ENCODE measurements at regions not wholly inside any gene's neighbourhood (a gene's known extent, or its start where the extent isn't known, plus 50 kb on each side); places are given as distances from the start of the nearest gene placed in this dataset.

GRCh38 chr10:55001422-55001821 is 200.4 kb upstream of the PCDH15 start:
- TF ChIP-seq CTCF (IDR thresholded peaks at IDR 0.05), result no peak
- ATAC-seq (ENCODE audit: low FRiP score) (no peak), DNase-seq (ENCODE audit: low spot score) (no peak)

DNA sequence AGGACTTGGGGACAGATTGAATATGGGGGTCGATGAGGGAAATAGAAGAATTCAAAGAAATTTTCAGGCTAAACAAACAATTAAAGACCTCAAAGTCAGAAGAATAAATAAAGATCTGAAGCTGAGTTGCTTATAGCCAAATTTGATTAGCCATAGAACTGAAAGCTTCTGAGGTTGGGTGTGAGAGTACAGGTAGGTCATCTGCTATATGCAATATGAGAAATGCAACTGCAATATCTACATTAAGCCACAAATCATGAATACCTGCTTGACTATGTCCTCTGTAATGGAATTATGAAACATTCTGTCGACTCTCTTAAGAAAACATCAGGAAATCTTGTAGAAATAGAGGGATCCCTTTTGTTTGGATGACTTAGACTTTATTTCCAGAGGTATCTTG is 192.1 kb upstream of the PCDH15 start:
- no peak for DNase-seq (ENCODE audit: low spot score)
- ATAC-seq (ENCODE audit: low FRiP score), result no peak
- no peak for TF ChIP-seq CTCF (IDR thresholded peaks at IDR 0.05)

DNA sequence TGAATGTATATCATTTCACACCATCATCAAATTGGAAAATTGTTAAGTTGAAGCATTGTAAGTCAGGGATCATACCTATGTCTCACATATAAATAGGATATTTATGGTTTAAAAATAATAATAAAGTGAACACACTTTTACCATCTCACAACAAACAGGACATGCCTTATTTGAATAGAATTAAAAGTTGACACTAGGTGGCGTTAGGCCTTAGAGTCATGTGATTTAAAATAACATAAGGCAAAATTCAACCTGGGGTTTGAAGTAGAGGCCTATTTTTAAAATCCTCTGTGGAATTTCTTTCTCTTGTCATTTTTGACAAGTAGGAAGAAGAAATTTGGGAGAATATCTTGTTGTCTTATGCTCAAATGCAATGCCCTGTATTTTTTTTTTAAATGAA is 184.7 kb upstream of the PCDH15 start:
- no peak for ATAC-seq (ENCODE audit: low FRiP score)
- DNase-seq (ENCODE audit: low spot score), result no peak
- no peak for TF ChIP-seq CTCF (IDR thresholded peaks at IDR 0.05)

GRCh38 chr10:54983255-54983654 is 182.2 kb upstream of the PCDH15 start:
- ATAC-seq (ENCODE audit: low FRiP score), result no peak
- TF ChIP-seq CTCF (IDR thresholded peaks at IDR 0.05), result no peak
- DNase-seq (ENCODE audit: low spot score), result no peak

DNA sequence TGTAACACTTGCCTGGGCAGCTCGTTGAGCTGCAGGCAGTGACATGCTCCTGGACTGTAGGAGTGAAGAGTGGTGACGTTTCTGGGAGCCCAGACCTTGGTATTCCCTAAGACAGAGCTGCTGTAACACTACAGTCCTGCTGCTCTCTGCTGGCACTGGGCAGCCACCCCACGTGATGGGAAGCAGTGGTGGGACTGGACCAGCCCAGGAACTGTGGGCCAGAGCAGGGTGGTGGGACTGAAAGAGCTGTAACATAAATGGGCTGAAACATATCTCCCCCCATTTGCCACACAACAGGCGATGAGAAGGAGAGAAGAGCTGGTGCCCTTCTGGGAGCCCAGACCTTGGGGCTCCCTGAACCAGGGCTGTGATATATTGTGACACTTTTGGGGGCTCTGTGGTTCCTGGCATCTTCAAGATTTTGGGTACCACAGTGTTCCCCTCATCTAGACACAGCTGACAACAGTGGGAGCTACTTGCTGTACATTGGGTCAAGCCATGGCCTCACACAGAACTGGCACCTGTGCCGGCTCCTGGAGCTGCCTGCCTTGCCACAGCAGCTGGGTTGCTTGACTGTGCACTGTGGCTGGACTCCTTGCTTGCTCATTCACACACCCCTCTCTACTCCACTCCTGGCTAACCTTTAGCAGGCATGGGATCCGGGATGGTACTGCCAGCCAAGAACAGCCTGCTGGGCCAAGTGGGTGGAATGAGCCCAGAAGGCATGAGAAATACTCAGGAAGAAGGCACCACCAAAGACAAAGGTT is 161.3 kb upstream of the PCDH15 start:
- no peak for TF ChIP-seq CTCF (IDR thresholded peaks at IDR 0.05)
- no peak for DNase-seq (ENCODE audit: low spot score)
- no peak for ATAC-seq (ENCODE audit: low FRiP score)

GRCh38 chr10:54961040-54961439 is 160.0 kb upstream of the PCDH15 start:
- ATAC-seq (ENCODE audit: low FRiP score), result no peak
- no peak for DNase-seq (ENCODE audit: low spot score)
- TF ChIP-seq CTCF (IDR thresholded peaks at IDR 0.05), result no peak

DNA sequence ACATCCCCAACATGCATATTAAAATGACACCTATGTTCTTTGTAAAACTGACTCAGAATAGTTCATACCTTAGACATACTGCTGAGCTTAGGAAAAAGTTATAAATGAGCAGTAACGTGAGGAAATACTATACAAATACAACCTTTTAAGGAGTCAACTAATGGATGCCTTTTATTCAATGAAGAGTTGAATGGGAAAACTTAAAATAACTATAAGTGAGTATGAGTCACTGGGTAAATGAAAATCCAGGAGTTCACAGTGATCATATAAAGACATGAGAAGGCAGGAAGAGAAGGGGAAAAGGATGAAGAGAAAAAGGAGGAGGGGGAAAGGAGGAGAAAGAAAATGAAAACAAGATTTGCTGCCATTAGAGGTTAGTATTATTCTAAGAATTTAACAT is 157.8 kb upstream of the PCDH15 start:
- ATAC-seq (ENCODE audit: low FRiP score) (no peak), DNase-seq (ENCODE audit: low spot score) (no peak)
- no peak for TF ChIP-seq CTCF (IDR thresholded peaks at IDR 0.05)

All from omental fat pad (tissue), 3 donors.